Activated CD4-positive, alpha-beta T cell treated with anti-CD3 and anti-CD28 coated beads for 24 hours (primary cell): ENCODE measurements at regions not wholly inside any gene's neighbourhood (a gene's known extent, or its start where the extent isn't known, plus 50 kb on each side); places are given as distances from the start of the nearest gene placed in this dataset.

ENCODE experiments used
- DNase-seq, 2 donors: peaks; one replicate each; pipeline ENCODE4 v3.0.0-alpha.2; 2020; ENCODE audit warnings: low read depth in 2 of 2

- no peak for DNase-seq
Measured at GRCh38 chr16:52052818-52053217, 494.1 kb downstream of the TOX3 start.

GRCh38 chr16:52051414-52052172 lies 495.4 kb downstream of the TOX3 start:
- DNase-seq = no peak

GRCh38 chr16:52050418-52050817 lies 496.5 kb downstream of the TOX3 start:
- no peak for DNase-seq

DNA sequence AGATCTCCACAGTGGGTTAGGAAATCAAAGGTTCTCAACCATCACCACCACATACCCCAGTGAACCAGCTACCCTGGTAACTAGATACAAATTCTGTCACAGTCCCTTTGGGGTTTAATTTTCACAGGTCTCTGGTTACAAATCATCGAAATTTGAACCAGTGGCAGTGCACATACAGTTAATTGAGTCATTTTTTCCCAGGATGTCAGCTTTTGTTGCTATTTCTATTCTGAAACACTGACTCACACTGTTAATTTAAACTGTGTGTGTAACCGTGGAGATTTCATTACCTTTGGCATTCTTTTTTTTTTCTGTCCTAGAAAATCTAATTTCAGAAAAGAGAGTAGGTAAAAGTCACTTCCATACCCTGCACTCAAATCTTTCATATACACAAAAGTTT lies 511.5 kb downstream of the TOX3 start:
- DNase-seq = no peak

GRCh38 chr16:52034830-52035229 lies 512.1 kb downstream of the TOX3 start:
- no peak for DNase-seq

DNA sequence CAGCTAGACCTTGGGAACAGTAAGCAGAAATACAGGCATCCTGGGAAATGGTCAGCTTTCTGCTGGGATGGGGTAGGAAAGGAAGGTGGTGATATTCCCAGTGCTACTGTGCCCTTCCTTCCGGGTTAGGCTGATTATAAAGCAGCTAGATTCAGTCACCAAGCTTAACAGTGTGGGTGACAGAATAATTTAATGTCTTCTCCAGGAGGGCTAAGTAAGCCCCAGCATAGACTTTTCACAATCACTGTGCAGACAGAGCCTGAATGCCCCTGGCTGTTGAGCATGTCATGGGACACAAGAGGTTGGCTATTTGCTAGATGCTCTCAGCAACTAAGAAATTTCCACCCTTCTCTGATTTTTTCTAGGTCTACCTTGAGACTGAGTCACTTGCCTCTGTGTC lies 513.0 kb downstream of the TOX3 start:
- no peak for DNase-seq

DNA sequence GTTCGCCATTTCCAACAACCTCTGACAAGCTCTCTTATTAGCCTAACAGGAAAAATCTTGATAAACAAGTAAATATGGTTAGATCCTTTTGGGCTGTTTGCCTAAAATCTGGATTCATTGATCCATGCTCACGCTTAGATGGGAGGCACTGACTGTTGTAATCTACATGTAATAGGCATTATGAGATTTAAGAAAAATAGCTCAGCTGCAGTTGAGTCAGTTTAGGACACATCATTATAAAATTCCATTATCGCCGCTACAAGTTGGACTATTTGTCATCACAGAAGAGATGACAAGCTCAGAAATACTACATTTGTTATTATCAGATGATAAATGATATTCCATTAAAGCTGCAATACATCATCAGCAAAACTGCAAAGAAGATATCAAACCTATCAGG lies 524.0 kb downstream of the TOX3 start:
- DNase-seq = no peak

- DNase-seq = no peak
Measured at GRCh38 chr16:52022177-52022576, 524.8 kb downstream of the TOX3 start.

GRCh38 chr16:52016387-52016786 lies 530.6 kb downstream of the TOX3 start:
- no peak for DNase-seq

GRCh38 chr16:52005551-52005950 lies 541.4 kb downstream of the TOX3 start:
- DNase-seq = no peak

GRCh38 chr16:52004343-52004742 lies 542.6 kb downstream of the TOX3 start:
- DNase-seq = no peak

- no peak for DNase-seq
Measured at GRCh38 chr16:52002026-52002425, 544.9 kb downstream of the TOX3 start.

- DNase-seq = no peak
Measured at GRCh38 chr16:51996516-51996915, 550.4 kb downstream of the TOX3 start.

DNA sequence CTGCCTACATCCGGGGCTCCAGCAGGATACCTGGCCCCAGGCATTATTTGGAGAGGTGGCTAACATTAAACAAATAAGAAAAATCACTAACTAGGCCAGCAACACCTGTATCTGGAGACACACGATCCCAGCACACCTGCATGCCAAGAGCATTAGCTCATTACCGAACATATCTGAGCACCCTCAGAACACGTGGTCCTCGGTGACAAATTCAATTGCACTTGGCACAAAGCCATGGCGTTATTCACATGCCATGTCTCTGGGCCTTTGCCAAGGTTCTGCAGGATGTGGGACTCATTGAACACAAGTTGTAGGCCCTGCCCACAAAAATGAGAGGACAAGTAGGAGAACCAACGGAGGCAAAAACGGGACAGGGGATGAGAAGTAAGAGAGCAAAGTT lies 552.3 kb downstream of the TOX3 start:
- no peak for DNase-seq

- no peak for DNase-seq
Measured at GRCh38 chr16:51989637-51990230, 557.2 kb downstream of the TOX3 start.

- no peak for DNase-seq
Measured at GRCh38 chr16:51988977-51989376, 558.0 kb downstream of the TOX3 start.

- DNase-seq = no peak
Measured at GRCh38 chr16:51987519-51987918, 559.4 kb downstream of the TOX3 start.

DNA sequence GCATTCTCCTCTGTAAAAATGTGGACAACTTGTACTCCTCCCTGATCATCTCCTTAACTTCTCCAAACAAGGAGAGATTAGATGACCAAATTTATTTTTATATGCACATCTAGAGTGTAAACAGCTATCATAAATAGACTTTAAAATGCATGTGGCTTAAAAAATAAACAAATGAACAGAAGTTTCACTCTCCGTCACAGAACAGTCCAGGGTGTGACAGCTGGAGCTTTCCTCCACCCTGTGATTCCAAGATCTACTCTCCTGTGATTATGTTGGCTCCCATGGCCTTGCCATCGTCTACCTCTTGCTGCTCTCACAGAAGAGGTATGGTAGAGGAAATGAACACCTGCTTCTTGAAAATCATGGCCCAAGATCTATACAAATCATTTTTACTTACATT lies 560.2 kb downstream of the TOX3 start:
- no peak for DNase-seq

GRCh38 chr16:51986301-51986700 lies 560.6 kb downstream of the TOX3 start:
- no peak for DNase-seq

- no peak for DNase-seq
Measured at GRCh38 chr16:51985126-51985525, 561.8 kb downstream of the TOX3 start.

DNA sequence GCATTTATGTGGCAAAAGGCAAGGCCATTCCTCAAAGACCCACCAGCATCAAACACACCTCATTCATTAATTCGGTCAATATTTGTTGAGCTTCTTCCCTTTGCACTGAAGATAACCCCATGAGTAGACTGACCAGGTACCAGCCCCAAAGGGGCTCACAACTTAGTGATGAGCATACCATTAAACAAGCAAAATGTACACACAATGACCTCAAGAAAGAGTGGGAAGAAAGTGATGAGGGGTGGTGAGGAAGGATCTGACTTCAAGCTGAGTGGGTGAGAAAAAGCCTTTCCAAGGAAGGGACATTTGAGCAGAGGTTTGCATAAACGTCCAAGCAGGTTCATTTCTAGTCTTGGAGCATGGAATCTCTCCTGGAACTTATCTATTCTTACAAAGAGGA lies 562.5 kb downstream of the TOX3 start:
- DNase-seq = no peak

- DNase-seq = no peak
Measured at GRCh38 chr16:51982715-51983680, 563.9 kb downstream of the TOX3 start.

- DNase-seq = no peak
Measured at GRCh38 chr16:51981725-51982124, 565.2 kb downstream of the TOX3 start.
